A673 (cell line): ENCODE measurements at regions not wholly inside any gene's neighbourhood (a gene's known extent, or its start where the extent isn't known, plus 50 kb on each side); places are given as distances from the start of the nearest gene placed in this dataset.

Experiments used
- BruUV-seq: library from RNA; stranded (reverse); fragments of 400-500 nt; replicated peaks from 2 replicates; lab custom pipeline; 2021; lab: Mats Ljungman, UMichigan
- CTCF ChIA-PET: fragments of 300-600 bp; sonication (Branson Sonifier 250); formaldehyde crosslinking; loops from one replicate; lab custom pipeline; 2022; ENCODE audit warnings: antibody characterized with exemption; lab: Charles Lee
- POLR2A ChIA-PET: fragments of 300-600 bp; sonication (Branson Sonifier 250); formaldehyde crosslinking; loops from one replicate; lab custom pipeline; 2022; ENCODE audit warnings: antibody characterized with exemption; ENCODE audit not compliant: low non-redundant PET; lab: Charles Lee
- DNase-seq: peaks from one replicate; pipeline ENCODE4 v3.0.0-alpha.2; 2015; ENCODE audit warnings: low spot score
- H3K27ac ChIP-seq: fragments of 200-600 bp; sonication (generic); 2 replicates; pipeline ENCODE4 v1.5.1; 2016; ENCODE audit warnings: mixed run types, low read depth, mild to moderate bottlenecking, mixed read lengths, antibody characterized with exemption, low read length; ENCODE audit not compliant: poor library complexity, severe bottlenecking
- H3K27me3 ChIP-seq: fragments of 200-600 bp; sonication (generic); replicated peaks from 2 replicates; pipeline ENCODE4 v1.6.1; 2017; ENCODE audit warnings: mixed run types, low read depth, mild to moderate bottlenecking, mixed read lengths, antibody characterized with exemption, low read length; ENCODE audit not compliant: insufficient read depth, poor library complexity
- H3K36me3 ChIP-seq: fragments of 200-600 bp; sonication (generic); 2 replicates; pipeline ENCODE4 v1.6.1; 2016; ENCODE audit warnings: mixed run types, mild to moderate bottlenecking, mixed read lengths, antibody characterized with exemption, low read length; ENCODE audit not compliant: insufficient read depth, poor library complexity, severe bottlenecking
- H3K4me1 ChIP-seq: fragments of 200-600 bp; sonication (generic); 2 replicates; pipeline ENCODE4 v1.6.1; 2017; ENCODE audit warnings: mixed run types, mild to moderate bottlenecking, mixed read lengths, antibody characterized with exemption, low read length; ENCODE audit not compliant: insufficient read depth, poor library complexity, severe bottlenecking
- H3K4me3 ChIP-seq: fragments of 200-600 bp; sonication (generic); 2 replicates; pipeline ENCODE4 v1.5.1; 2016; ENCODE audit warnings: low read depth, mixed run types, mild to moderate bottlenecking, mixed read lengths, low read length; ENCODE audit not compliant: poor library complexity, severe bottlenecking
- H3K9me3 ChIP-seq: fragments of 200-600 bp; sonication (generic); 2 replicates; pipeline ENCODE4 v1.6.1; 2016; ENCODE audit warnings: mixed run types, low read depth, mild to moderate bottlenecking, mixed read lengths, antibody characterized with exemption, low read length; ENCODE audit not compliant: poor library complexity, severe bottlenecking
- CTCF ChIP-seq: fragments of 300-800, 200-600 bp; sonication (generic); conservative IDR thresholded peaks from 2 replicates; pipeline ENCODE4 v1.5.1; 2017; ENCODE audit warnings: low read depth, mild to moderate bottlenecking, antibody characterized with exemption, low read length, moderate library complexity, mixed read lengths
- EZH2 ChIP-seq: fragments of 200-600 bp; sonication (generic); IDR thresholded peaks from 2 replicates; pipeline ENCODE4 v1.6.1; 2017; ENCODE audit warnings: borderline replicate concordance, low read depth, mild to moderate bottlenecking, mixed read lengths, antibody characterized with exemption, low read length; ENCODE audit not compliant: poor library complexity, severe bottlenecking
- intact Hi-C: fragments of 100-400 bp; cut with micrococcal nuclease; formaldehyde crosslinking; loops from one replicate; pipeline ENCODE4 v1.10.0; 2022; ENCODE audit not compliant: unreplicated experiment

DNA sequence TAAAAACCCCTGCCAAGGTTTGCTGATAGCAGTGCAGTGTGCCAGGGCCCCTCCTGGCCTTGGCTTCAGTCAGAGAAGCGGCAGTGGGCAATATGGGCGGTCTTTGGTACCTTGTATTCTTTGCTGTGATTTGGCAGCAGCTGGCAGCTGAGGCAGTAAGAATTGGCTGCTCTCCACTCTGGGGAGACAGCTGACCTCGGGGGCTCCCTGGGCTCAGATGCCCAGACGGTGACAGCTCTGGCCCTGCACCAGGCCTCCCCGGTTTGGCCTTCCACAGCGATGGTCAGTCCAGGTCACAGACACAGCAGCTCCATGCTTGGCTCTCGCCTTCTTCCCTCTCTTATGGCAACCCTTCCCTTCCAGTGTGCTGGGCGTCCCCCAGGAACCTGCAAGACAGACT is 330.9 kb downstream of the BCOR start:
- POLR2A ChIA-PET: no interaction called here
- BruUV-seq: no TSS peak
- intact Hi-C loops: no loop called here
- Histone ChIP-seq H3K4me1 (no peaks in the 10 kb centered on the region), H3K36me3 (no peaks in the 10 kb centered on the region), H3K4me3 (no peak overlapping the region), H3K27me3 (no peaks in the 10 kb centered on the region), H3K9me3 (no peaks in the 10 kb centered on the region), H3K27ac (no peak overlapping the region)
- CTCF ChIA-PET: no interaction called here
- DNase-seq: no peak
- no peak for TF ChIP-seq EZH2
- no peak for TF ChIP-seq CTCF

GRCh38 chrX:39767446-39767845 is 330.3 kb downstream of the BCOR start:
- no peaks in the 10 kb centered on the region for H3K36me3 ChIP-seq
- intact Hi-C loops: no loop called here
- no peaks in the 10 kb centered on the region for H3K4me1 ChIP-seq
- TF ChIP-seq CTCF (no peak), EZH2 (no peak)
- no peaks in the 10 kb centered on the region for H3K27me3 ChIP-seq
- DNase-seq: no peak
- no peak overlapping the region for H3K27ac ChIP-seq
- H3K4me3 ChIP-seq: no peak overlapping the region
- CTCF ChIA-PET: no interaction called here
- no peaks in the 10 kb centered on the region for H3K9me3 ChIP-seq
- no TSS peak for BruUV-seq
- POLR2A ChIA-PET: no interaction called here

- DNase-seq: no peak
- Histone ChIP-seq H3K27ac (no peak overlapping the region), H3K4me1 (no peaks in the 10 kb centered on the region), H3K27me3 (no peaks in the 10 kb centered on the region), H3K36me3 (no peaks in the 10 kb centered on the region), H3K9me3 (no peaks in the 10 kb centered on the region), H3K4me3 (no peak overlapping the region)
- POLR2A ChIA-PET: no interaction called here
- TF ChIP-seq EZH2 (no peak), CTCF (no peak)
- no TSS peak for BruUV-seq
- CTCF ChIA-PET: no interaction called here
- intact Hi-C loops: no loop called here
Observed at GRCh38 chrX:39769748-39770147, 328.0 kb downstream of the BCOR start.

DNA sequence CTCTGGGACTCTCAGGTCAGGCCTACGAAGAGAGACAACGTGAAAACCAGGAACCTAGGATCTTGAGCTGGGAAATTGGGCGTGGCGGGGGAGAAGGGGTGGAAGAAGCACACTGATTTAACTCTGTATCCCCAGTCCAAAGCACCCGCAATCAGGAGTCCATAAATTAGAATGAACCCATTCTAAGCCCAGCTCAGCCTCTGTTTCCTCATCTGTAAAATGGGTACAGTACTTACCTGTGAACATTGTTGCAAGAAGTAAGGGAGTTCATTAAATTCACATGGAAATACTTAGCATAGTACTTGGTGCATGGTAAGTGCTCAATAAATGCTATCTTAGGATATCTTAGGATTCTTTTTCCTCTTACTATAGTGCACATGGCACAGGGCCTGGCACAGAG is 326.7 kb downstream of the BCOR start:
- H3K9me3 ChIP-seq: no peaks in the 10 kb centered on the region
- intact Hi-C loops: no loop called here
- TF ChIP-seq EZH2: no peak
- no peak for TF ChIP-seq CTCF
- BruUV-seq: no TSS peak
- ChIA-PET POLR2A (no interaction called here), CTCF (no interaction called here)
- no peak overlapping the region for H3K4me3 ChIP-seq
- H3K36me3 ChIP-seq: no peaks in the 10 kb centered on the region
- H3K27ac ChIP-seq: no peak overlapping the region
- no peaks in the 10 kb centered on the region for H3K27me3 ChIP-seq
- no peaks in the 10 kb centered on the region for H3K4me1 ChIP-seq
- no peak for DNase-seq
